Umbilical cord (tissue), 1 donor: ENCODE measurements at regions not wholly inside any gene's neighbourhood (a gene's known extent, or its start where the extent isn't known, plus 50 kb on each side); places are given as distances from the start of the nearest gene placed in this dataset.

Source experiments
- DNase-seq: peaks from one replicate; pipeline ENCODE4 v3.0.0-alpha.2; 2015; ENCODE audit warnings: low spot score

- DNase-seq: no peak
These were observed 243.7 kb upstream of the PHYHIPL start for GRCh38 chr10:58932577-58933314.

GRCh38 chr10:58936364-58936763 lies 240.1 kb upstream of the PHYHIPL start:
- DNase-seq: no peak

DNA sequence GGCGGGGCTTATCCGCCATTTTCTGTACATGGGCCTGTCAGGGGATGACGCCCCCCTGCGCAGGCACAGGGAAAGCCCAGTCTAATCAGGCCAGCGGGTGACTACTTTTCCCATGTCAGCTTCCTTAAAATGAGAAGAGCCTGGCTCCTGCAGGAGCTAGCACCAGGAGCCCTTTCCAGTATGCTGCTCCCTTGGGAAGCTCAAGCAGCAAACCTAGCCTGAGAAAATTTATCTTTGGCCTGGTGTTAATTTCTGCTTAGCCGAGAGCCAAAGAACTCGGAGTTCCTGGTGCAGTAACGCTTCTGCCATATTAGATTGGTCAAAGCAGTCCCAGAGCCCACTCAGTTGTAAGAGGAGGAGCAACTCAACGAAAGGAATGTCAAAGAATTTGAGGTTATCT lies 239.0 kb upstream of the PHYHIPL start:
- no peak for DNase-seq

DNA sequence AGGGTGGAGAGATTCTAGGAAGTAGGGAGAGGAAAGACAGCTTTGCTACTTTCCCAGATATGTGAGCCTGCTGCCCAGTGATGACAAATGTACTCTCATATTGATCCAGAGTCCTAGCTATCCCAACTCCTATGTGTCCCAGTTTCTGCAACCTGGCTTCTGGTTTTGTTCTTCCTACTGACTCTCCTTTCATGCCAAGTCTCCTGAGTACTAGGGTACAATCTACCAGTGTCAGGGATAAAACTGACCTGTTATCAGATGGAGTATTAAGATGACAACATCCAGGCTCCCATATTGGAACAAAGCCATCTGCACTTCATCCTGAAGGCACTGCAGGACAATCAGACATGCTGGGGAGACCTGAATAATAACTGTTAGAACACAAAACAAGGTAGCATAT lies 233.7 kb upstream of the PHYHIPL start:
- no peak for DNase-seq

DNA sequence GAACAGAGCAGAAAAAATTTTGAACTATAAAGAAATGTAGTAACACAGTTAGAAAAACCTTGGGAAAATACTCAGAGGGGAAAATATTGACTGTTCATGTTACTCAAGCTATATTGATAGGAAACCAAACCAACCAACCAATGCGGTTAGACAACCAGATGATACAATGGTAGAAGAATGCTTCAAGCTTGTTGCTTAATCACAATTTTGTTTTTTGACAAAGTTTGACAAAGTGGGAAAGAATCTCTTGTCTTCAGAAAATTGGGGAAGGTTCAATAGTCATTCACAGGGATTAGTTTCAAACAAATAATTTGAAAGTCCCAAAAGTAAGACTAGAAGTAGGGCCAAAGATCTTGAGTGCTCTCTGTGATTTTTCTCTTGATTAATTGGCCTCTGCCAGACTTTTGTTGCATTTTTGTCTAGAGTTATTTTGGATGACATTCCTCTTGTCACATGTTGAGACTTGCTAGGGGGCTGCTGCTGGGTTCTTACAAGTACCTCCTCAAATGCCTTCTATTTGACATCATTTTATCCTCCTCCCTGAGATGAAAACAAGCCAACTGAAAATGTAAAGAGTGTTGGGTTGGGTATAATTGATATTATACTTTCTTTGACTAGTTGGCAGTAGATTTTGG lies 233.1 kb upstream of the PHYHIPL start:
- no peak for DNase-seq

DNA sequence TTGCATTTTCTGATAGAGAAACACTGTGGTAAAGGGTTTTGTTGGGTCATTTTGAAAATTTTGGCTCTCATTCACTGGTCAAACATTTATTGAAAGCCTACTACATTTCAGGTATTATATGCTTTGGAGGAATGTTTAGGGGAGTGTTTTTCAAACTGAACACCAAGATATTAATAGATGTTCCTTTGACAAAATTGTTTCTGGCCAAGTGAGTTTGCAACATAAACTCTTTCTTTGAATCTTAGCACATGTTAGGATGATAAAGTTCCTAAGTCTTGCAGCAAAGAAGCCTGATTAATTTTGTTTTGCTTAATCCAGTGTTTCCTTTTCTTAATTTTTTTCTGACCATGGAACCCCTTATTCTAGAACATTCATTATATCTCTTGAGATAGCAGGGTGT lies 232.5 kb upstream of the PHYHIPL start:
- DNase-seq: no peak

- no peak for DNase-seq
These were observed 228.1 kb upstream of the PHYHIPL start for GRCh38 chr10:58948303-58948702.

- DNase-seq: no peak
These were observed 225.8 kb upstream of the PHYHIPL start for GRCh38 chr10:58950618-58951017.

- DNase-seq: no peak
These were observed 225.4 kb upstream of the PHYHIPL start for GRCh38 chr10:58951087-58951486.

GRCh38 chr10:58951746-58952145 lies 224.7 kb upstream of the PHYHIPL start:
- DNase-seq: no peak

DNA sequence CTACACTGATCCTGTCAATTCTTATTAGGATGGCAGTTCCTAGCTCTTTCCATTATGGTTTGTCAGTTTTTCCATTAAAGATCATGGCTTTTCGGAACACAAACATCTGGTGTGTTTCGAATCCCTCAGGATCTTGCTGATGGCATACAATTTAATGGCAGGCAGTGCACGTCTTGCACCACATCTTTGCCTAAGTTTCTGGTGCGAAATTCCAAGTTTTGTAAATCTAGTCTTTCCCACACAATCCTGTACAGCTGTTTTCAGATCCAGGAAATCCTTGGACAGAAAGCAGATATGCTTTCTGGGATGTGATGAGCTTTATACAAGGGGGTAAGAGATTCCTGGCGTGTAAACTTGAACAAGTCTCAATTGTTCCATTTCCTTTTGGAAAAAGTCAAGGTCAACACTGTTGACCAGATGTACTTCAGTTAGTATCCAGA lies 224.3 kb upstream of the PHYHIPL start:
- peak; percentile 15 for DNase-seq

GRCh38 chr10:58952747-58953466 lies 223.5 kb upstream of the PHYHIPL start:
- DNase-seq: peak; percentile 38

GRCh38 chr10:58954178-58954577 lies 222.3 kb upstream of the PHYHIPL start:
- no peak for DNase-seq

DNA sequence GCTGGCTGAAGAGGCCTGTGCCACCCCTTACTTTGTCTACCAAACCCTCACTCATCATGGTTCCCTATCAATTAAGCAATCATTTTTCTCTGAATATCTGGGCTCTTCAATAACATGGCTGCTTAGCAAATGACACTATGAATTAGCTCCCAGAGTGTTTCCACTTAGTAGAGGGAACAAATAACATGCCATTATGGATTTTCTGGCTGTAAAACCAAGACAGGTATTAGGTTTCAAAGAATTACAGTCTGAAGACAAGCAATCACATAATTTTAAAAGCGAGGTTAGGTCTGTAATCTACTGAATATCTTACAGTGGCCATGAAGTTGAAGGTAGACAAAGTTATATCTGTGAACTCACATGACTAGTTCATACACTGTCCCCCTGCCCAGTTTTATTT lies 220.8 kb upstream of the PHYHIPL start:
- DNase-seq: no peak

GRCh38 chr10:58956926-58957325 lies 219.5 kb upstream of the PHYHIPL start:
- no peak for DNase-seq

DNA sequence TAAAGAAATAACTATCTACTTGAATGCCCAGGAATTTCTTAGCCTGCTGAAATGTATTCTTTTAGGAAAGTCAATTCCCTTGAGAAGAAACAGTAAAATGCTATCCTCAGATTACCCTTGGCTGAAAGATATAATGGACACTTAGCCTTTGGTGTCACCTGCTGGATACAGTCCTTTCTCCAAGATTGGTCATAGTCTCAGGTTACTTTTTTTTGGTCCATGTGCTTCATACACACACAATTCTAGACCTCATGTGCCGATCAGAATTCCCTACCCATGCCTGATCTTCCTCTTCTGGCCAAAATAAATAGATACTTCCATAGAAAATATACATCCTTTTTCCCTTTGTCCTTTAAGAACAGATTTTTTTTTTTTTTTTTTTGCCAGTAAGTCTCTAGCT lies 218.9 kb upstream of the PHYHIPL start:
- DNase-seq: no peak

GRCh38 chr10:58963101-58963534 lies 213.3 kb upstream of the PHYHIPL start:
- no peak for DNase-seq

- no peak for DNase-seq
These were observed 212.7 kb upstream of the PHYHIPL start for GRCh38 chr10:58963723-58964124.

- no peak for DNase-seq
These were observed 210.6 kb upstream of the PHYHIPL start for GRCh38 chr10:58965855-58966254.

DNA sequence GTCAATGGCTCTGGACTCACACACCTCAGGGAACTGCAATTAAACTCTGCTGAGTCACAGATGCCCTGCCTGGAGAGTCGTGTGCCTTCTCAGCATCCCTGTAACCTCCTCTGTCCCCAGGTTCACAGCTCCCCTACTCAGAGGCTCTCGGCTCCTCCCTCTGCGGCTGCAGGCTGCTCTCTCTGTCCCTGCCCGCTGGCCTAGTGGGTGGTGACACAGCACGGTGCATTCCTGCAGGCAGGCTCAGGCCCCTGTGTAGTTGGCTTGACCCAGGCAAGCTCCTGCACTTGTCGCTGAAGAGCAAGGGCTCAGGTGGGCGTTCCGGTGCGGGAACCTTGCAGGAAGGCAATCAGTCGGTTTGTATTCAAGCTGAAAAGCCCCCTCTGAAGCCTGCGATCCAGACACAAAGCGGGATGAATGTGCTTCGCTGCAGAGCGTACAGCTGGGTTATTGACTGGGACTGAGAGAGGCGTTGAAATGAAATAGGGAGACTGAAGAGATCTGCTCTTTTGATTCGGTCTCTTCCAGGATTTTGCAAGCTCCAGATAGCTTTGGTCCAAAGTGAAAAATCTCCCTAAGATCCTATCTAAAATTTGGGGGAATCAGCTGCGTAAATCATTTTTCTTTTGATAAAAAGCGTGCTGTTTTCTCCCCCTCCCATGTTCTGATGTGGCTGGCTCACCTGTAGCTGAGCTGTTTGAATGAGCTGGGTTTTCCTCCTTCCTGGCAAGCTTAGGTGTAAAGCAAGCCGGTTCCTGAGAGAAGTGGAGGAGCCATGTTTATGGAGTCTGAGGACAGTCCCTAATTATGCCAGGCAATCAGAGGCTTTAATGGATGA lies 208.7 kb upstream of the PHYHIPL start:
- no peak for DNase-seq

DNA sequence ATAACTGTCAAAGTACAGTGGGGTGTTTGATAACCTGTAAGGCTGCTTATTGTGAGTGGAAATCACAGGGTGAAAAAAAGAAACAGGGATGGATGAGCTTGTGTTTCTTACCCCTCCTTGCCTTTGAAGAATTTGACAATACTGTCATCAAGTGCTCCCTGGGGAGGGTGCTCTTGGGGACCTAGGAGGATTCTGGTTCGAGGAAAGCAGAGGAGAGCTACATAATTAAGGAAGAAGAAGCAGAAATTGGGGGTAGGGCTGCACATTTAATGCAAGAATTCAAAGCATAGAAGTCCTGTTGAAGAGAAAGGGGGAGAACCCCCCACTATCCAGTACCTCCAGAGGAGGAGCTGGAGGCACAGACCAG lies 208.1 kb upstream of the PHYHIPL start:
- DNase-seq: no peak

DNA sequence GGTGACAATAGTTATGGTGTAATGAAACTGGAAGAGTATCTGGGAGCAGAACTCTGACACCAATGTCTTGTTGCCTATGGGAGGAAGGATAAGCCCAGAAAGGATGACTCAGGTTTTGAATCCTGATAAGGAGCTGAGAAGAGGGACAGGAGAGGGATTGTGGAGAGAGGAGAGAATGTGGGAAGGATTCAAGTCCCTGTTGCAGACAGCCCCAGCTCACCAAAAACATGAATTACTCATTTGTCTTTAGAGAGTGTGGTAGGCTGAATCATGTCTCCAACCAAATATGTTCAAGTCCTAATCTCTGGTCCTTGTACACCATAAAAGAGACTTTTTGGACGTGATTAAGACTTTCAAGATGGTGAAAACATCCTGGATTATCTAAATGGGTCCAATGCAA lies 206.9 kb upstream of the PHYHIPL start:
- DNase-seq: no peak
